Progenitor cell of endocrine pancreas (in vitro differentiated cells): ENCODE measurements at regions not wholly inside any gene's neighbourhood (a gene's known extent, or its start where the extent isn't known, plus 50 kb on each side); places are given as distances from the start of the nearest gene placed in this dataset.

ENCODE experiments used
- DNase-seq: peaks from one replicate; pipeline ENCODE4 v3.0.0; 2021; ENCODE audit warnings: low spot score; ENCODE audit not compliant: unreplicated experiment
- H3K27ac Mint-ChIP-seq: 2 replicates; pipeline ENCODE4 v1.8.0; 2021; ENCODE audit warnings: mild to moderate bottlenecking, moderate library complexity, mixed read lengths
- H3K27me3 Mint-ChIP-seq: 2 replicates; pipeline ENCODE4 v1.8.0; 2021; ENCODE audit warnings: mixed read lengths
- H3K36me3 Mint-ChIP-seq: 2 replicates; pipeline ENCODE4 v1.8.0; 2022; ENCODE audit warnings: mixed read lengths; ENCODE audit not compliant: insufficient read depth
- H3K4me1 Mint-ChIP-seq: 2 replicates; pipeline ENCODE4 v1.8.0; 2021; ENCODE audit warnings: low read depth, mixed read lengths
- H3K4me3 Mint-ChIP-seq: 2 replicates; pipeline ENCODE4 v1.8.0; 2021; ENCODE audit warnings: low read depth, mild to moderate bottlenecking, moderate library complexity, mixed read lengths
- H3K9me3 Mint-ChIP-seq: 2 replicates; pipeline ENCODE4 v1.8.0; 2021; ENCODE audit warnings: low read depth, mixed read lengths
- CTCF ChIP-seq: fragments of 200-600 bp; sonication (generic); IDR thresholded peaks from one replicate; pipeline ENCODE4 v1.5.0; 2021; ENCODE audit warnings: antibody characterized with exemption, mild to moderate bottlenecking; ENCODE audit not compliant: unreplicated experiment

DNA sequence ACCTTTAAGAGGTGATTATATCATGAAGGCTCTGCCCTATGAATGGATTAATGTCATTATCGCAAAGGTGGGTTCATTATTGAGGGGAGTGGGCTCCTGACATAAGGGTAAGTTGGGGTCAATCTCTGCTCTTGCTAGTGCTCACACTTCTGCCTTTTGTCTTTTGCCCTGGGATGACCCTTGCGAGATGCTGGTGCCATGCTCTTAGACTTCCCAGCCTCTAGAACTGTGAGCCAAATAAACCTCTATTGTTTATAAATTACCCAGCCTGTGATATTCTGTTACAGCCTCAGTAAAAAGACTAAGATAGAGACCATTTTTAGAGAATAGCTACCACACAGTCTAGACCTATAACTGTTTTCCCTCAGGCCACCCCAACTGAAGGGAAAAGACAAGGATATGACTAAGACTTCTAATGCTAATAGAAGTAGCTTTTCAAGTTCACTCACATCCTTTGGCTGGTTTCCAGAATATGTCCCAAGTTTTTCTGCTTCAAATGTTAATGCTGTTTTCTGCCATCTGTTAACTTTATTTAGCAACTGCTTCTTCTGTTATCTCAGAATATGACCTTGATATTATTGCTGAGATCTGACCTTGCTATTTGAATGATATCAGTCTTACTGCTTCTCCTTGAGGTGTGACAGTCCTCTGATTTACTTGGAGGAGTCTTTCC is 65.1 kb upstream of the STAM2 start:
- H3K9me3 Mint-ChIP-seq, result peaks cover 4% of the 10 kb centered on the region
- TF ChIP-seq CTCF, result no peak
- H3K36me3 Mint-ChIP-seq, result no peaks in the 10 kb centered on the region
- DNase-seq, result no peak
- H3K27me3 Mint-ChIP-seq, result no peaks in the 10 kb centered on the region
- H3K4me1 Mint-ChIP-seq, result peaks cover 9% of the 10 kb centered on the region
- H3K4me3 Mint-ChIP-seq, result no peak overlapping the region
- H3K27ac Mint-ChIP-seq, result no peak overlapping the region

- peaks cover 9% of the 10 kb centered on the region for H3K4me1 Mint-ChIP-seq
- H3K4me3 Mint-ChIP-seq, result no peak overlapping the region
- TF ChIP-seq CTCF, result no peak
- H3K36me3 Mint-ChIP-seq, result no peaks in the 10 kb centered on the region
- peaks cover 4% of the 10 kb centered on the region for H3K9me3 Mint-ChIP-seq
- no peaks in the 10 kb centered on the region for H3K27me3 Mint-ChIP-seq
- no peak overlapping the region for H3K27ac Mint-ChIP-seq
- DNase-seq, result no peak
Observed at GRCh38 chr2:152241948-152242729, 66.6 kb upstream of the STAM2 start.

DNA sequence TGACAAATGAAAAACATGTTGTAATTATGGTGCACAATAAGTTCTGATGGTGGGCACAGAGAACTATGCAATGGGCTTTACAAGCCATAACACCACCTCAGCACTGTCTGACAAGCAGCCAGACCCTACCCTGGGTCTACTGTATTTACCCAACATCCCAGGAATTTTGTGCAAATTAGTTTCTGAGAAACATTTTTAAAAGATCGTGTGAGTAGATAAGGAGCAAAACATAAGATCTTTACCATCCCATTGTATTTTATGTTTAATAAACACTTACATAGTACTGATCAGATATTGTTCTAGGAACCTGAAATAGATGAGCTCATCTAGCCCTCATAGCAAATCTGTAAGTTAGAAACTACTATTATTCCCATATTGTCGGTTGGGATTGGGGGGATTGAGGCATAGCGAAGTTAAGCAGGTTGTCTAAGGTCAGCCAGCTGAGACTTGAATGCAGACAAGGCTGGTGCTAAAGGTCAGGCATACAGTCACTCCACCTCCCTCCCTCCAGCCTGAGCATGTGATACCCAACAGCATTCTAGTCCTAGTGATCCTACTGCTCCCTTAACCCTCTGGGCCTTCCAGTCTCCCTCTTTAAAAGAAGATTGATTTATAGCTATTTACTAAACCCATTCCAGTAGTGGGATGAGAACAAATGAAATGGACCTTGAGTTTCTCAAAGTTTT is 67.4 kb upstream of the STAM2 start:
- H3K4me3 Mint-ChIP-seq, result no peak overlapping the region
- H3K27ac Mint-ChIP-seq, result no peak overlapping the region
- H3K36me3 Mint-ChIP-seq, result no peaks in the 10 kb centered on the region
- no peaks in the 10 kb centered on the region for H3K27me3 Mint-ChIP-seq
- H3K9me3 Mint-ChIP-seq, result peaks cover 4% of the 10 kb centered on the region
- H3K4me1 Mint-ChIP-seq, result peaks cover 9% of the 10 kb centered on the region
- no peak for DNase-seq
- no peak for TF ChIP-seq CTCF

DNA sequence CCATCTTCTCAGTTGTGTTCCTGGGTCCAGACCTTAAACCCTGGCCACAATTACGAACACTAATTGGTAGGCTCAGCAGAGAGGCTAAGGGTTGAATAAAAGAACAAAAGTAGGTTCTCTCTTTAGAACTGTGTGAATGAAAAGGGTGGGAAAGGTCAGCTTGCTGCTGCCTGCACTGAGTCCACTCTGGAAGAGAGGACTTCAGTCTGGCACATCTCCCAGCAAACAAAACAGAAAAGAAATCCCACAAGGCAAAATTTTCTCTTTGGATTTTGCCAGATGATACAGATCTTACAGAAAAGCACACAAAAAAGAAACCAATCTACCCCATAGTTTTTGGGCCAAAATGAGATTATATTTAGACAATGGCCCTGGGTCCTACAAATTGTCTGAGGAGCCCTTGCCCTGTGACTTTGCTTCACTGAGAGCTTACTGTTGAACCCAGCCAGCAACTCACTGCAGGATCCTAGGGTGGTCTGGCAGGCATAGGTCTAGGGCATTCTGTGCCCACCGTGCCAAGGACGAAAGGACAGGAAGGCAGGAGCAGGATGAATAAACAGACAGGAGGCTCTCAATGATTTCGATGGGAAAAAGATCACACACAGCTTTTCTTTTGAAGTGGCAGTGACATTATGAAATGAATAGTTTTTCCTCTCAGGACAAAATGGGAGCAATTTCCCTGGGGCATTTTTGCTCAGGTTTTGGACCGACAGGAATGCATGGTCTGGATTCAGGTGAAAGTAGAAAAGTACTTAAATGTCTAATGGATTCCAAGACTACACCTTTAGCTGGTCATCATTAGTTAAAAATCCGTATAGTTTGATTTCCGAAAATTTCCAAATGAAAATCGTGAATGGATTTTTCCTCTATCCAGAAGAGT is 68.4 kb upstream of the STAM2 start:
- H3K27ac Mint-ChIP-seq, result no peak overlapping the region
- no peak overlapping the region for H3K4me3 Mint-ChIP-seq
- no peak for DNase-seq
- peaks cover 9% of the 10 kb centered on the region for H3K4me1 Mint-ChIP-seq
- H3K36me3 Mint-ChIP-seq, result no peaks in the 10 kb centered on the region
- H3K9me3 Mint-ChIP-seq, result peaks cover 4% of the 10 kb centered on the region
- H3K27me3 Mint-ChIP-seq, result no peaks in the 10 kb centered on the region
- TF ChIP-seq CTCF, result no peak

GRCh38 chr2:152245653-152246052 is 70.1 kb upstream of the STAM2 start:
- Mint-ChIP-seq H3K36me3 (no peaks in the 10 kb centered on the region), H3K27me3 (no peaks in the 10 kb centered on the region), H3K27ac (no peak overlapping the region), H3K4me3 (no peak overlapping the region), H3K4me1 (peaks cover 9% of the 10 kb centered on the region), H3K9me3 (peaks cover under 1% of the 10 kb centered on the region)
- no peak for TF ChIP-seq CTCF
- no peak for DNase-seq
